Activated CD8-positive, alpha-beta T cell treated with anti-CD3 and anti-CD28 coated beads for 36 hours (primary cell): ENCODE measurements at regions not wholly inside any gene's neighbourhood (a gene's known extent, or its start where the extent isn't known, plus 50 kb on each side); places are given as distances from the start of the nearest gene placed in this dataset.

Experiments
- ATAC-seq: fragments of 200-7000 bp; cut with Tn5 transposase; one replicate; pipeline ENCODE4 v1.10.0; 2021; ENCODE audit warnings: mild to moderate bottlenecking, moderate library complexity
- CTCF ChIA-PET: fragments of 350-600 bp; sonication (Branson Sonifier 250); formaldehyde crosslinking; loops from one replicate; lab custom pipeline; 2021; ENCODE audit warnings: antibody characterized with exemption; lab: Charles Lee
- POLR2A ChIA-PET: fragments of 350-600 bp; sonication (Branson Sonifier 250); formaldehyde crosslinking; loops from one replicate; lab custom pipeline; 2021; ENCODE audit warnings: antibody characterized with exemption; lab: Charles Lee
- DNase-seq: peaks from one replicate; pipeline ENCODE4 v3.0.0-alpha.2; 2020
- H3K27ac Mint-ChIP-seq: one replicate; pipeline ENCODE4 v1.8.0; 2021; ENCODE audit warnings: mild to moderate bottlenecking, mixed read lengths
- H3K27me3 Mint-ChIP-seq: one replicate; pipeline ENCODE4 v1.8.0; 2021; ENCODE audit warnings: mixed read lengths
- H3K36me3 Mint-ChIP-seq: one replicate; pipeline ENCODE4 v1.8.0; 2021; ENCODE audit warnings: low read depth, mixed read lengths
- H3K4me1 Mint-ChIP-seq: one replicate; pipeline ENCODE4 v1.8.0; 2021; ENCODE audit warnings: low read depth, mixed read lengths
- H3K4me3 Mint-ChIP-seq: one replicate; pipeline ENCODE4 v1.8.0; 2021; ENCODE audit warnings: mild to moderate bottlenecking, moderate library complexity, mixed read lengths
- H3K9me3 Mint-ChIP-seq: one replicate; pipeline ENCODE4 v1.8.0; 2021; ENCODE audit warnings: mixed read lengths
- intact Hi-C: fragments of 100-400 bp; cut with micrococcal nuclease; formaldehyde crosslinking; loops from one replicate; pipeline ENCODE4 v1.10.0; 2022
- TF ChIP-seq, protein P1 (sequence below): fragments of 200-600 bp; IDR thresholded peaks from one replicate; pipeline ENCODE4 v1.8.0; 2022; ENCODE audit warnings: antibody characterized with exemption, mild to moderate bottlenecking

DNA sequence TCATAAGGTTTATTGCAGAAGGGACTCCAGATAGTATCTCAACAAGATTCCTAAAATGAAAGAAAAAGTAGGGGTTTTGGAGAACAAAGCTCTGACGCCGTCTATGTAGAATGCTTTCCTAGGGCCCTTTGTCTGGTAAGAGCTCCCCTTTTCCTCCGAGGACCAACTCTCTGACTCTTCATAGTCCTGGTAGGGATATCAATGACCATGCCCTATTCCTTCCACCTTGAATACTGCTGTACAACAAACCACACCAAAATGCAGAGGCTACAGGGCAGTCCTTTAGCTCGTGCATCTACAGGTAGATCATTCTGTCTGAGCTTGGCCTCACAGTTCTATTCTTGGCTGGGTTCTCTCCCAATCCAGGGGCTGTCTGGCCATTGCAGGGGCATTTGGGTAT is 190.3 kb downstream of the WDR11 start:
- POLR2A ChIA-PET, result no interaction called here
- H3K4me1 Mint-ChIP-seq, result no peaks in the 10 kb centered on the region
- ATAC-seq, result no peak
- TF ChIP-seq, protein P1, sequence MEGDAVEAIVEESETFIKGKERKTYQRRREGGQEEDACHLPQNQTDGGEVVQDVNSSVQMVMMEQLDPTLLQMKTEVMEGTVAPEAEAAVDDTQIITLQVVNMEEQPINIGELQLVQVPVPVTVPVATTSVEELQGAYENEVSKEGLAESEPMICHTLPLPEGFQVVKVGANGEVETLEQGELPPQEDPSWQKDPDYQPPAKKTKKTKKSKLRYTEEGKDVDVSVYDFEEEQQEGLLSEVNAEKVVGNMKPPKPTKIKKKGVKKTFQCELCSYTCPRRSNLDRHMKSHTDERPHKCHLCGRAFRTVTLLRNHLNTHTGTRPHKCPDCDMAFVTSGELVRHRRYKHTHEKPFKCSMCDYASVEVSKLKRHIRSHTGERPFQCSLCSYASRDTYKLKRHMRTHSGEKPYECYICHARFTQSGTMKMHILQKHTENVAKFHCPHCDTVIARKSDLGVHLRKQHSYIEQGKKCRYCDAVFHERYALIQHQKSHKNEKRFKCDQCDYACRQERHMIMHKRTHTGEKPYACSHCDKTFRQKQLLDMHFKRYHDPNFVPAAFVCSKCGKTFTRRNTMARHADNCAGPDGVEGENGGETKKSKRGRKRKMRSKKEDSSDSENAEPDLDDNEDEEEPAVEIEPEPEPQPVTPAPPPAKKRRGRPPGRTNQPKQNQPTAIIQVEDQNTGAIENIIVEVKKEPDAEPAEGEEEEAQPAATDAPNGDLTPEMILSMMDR, result no peak
- H3K9me3 Mint-ChIP-seq, result no peaks in the 10 kb centered on the region
- no peaks in the 10 kb centered on the region for H3K36me3 Mint-ChIP-seq
- no peak overlapping the region for H3K27ac Mint-ChIP-seq
- CTCF ChIA-PET, result no interaction called here
- DNase-seq, result no peak
- H3K4me3 Mint-ChIP-seq, result no peak overlapping the region
- intact Hi-C loops, result no loop called here
- peaks cover 6% of the 10 kb centered on the region for H3K27me3 Mint-ChIP-seq

DNA sequence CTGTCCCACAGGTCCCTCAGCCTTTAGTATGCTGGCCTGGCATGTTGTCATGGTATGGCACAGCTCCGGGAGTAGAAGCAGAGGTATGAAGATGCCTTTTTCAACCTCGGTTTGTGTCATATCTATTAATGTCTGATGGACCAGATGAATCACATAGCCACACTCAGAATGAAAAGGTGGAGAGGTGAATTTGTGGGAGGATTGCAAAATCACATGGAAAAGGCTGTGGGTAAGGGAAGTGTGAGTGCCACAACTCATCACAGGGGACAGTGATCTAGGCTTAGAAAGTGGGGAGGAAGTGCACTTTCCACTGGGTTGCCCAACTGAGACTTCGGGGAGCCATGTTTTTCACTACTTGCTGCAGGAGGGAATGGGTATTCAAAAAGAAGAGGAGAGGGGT is 190.7 kb downstream of the WDR11 start:
- Mint-ChIP-seq H3K9me3 (no peaks in the 10 kb centered on the region), H3K27ac (no peak overlapping the region), H3K36me3 (no peaks in the 10 kb centered on the region), H3K27me3 (peaks cover 6% of the 10 kb centered on the region), H3K4me1 (no peaks in the 10 kb centered on the region), H3K4me3 (no peak overlapping the region)
- intact Hi-C loops, result no loop called here
- DNase-seq (no peak), ATAC-seq (no peak)
- POLR2A ChIA-PET, result no interaction called here
- CTCF ChIA-PET, result no interaction called here
- TF ChIP-seq, protein P1, result no peak

DNA sequence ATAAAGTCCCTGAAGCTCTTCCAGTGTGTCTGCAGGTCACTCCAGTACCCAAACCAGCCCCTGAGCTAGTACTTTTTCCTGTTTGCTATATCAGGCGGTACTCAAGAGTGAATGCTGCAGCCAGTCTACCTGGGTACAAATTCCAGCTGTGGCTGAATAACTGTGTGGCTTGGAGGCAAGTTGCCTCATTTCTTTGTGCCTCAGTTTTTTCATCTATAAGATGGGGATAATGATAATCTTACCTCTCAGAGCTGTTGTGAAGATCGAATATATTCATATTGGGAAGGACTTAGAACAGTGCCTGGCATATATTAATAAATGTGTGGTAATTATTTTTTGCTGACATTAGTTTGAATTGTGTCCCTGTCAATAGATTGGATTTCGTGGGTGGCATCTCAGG is 191.2 kb downstream of the WDR11 start:
- Mint-ChIP-seq H3K4me3 (no peak overlapping the region), H3K27me3 (peaks cover 6% of the 10 kb centered on the region), H3K27ac (no peak overlapping the region), H3K9me3 (no peaks in the 10 kb centered on the region), H3K36me3 (no peaks in the 10 kb centered on the region), H3K4me1 (no peaks in the 10 kb centered on the region)
- ChIA-PET POLR2A (no interaction called here), CTCF (no interaction called here)
- intact Hi-C loops, result no loop called here
- no peak for ATAC-seq
- TF ChIP-seq, protein P1, result no peak
- DNase-seq, result no peak

DNA sequence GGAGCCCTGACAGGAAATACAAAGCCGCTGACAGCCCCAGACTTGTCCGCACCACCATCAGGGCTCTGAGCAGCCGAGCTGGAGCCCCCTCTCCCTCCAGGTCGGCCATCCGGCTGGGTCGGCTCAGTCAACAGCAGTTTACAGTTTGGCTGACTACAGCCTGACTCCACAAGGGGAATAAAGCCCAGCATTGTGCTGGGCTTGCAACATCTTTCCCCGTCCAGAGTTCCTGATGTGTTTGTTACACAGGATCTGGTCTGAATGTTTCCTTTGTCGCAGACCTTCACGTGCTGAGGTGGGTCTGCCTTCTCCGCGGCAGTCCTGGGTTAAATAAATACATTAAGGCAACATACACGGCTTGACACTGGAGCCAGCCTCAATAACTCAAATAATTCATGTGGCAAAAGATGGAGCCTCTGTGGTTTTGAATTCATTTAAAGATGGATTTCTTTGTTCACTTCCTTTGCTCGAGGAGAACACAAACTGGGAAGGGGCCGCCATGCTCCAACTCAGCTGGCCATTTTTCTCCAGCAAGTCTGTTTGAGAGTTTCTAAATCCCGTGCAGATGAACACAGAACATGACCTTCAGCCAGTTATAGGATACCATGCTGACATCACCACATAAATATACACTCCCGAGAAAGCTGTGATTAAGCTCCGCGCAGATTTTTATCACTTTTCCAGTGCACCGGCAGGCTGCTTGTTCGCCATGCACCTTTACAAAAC is 192.1 kb downstream of the WDR11 start:
- intact Hi-C loops, result no loop called here
- no peak overlapping the region for H3K4me3 Mint-ChIP-seq

GRCh38 chr10:121048749-121049148 is 197.6 kb downstream of the WDR11 start:
- TF ChIP-seq, protein P1, result no peak
- ATAC-seq, result no peak
- ChIA-PET CTCF (no interaction called here), POLR2A (no interaction called here)
- intact Hi-C loops, result no loop called here
- Mint-ChIP-seq H3K27ac (no peak overlapping the region), H3K4me3 (no peak overlapping the region), H3K4me1 (no peaks in the 10 kb centered on the region), H3K27me3 (no peaks in the 10 kb centered on the region), H3K36me3 (no peaks in the 10 kb centered on the region), H3K9me3 (no peaks in the 10 kb centered on the region)
- no peak for DNase-seq

More for the DNA sequence above, 192.1 kb downstream of the WDR11 start:
- H3K4me1 Mint-ChIP-seq, result no peaks in the 10 kb centered on the region
- TF ChIP-seq, protein P1, result no peak
- ATAC-seq, result no peak
- H3K36me3 Mint-ChIP-seq, result no peaks in the 10 kb centered on the region
- no peak for DNase-seq
- CTCF ChIA-PET, result no interaction called here
- POLR2A ChIA-PET, result no interaction called here
- H3K27ac Mint-ChIP-seq, result no peak overlapping the region
- no peaks in the 10 kb centered on the region for H3K9me3 Mint-ChIP-seq
- peaks cover 6% of the 10 kb centered on the region for H3K27me3 Mint-ChIP-seq
